GM23338 (cell line): ENCODE measurements at regions not wholly inside any gene's neighbourhood (a gene's known extent, or its start where the extent isn't known, plus 50 kb on each side); places are given as distances from the start of the nearest gene placed in this dataset.

ENCODE experiments used
- ATAC-seq: fragments of 200-7000 bp; cut with Tn5 transposase; 3 replicates; pipeline ENCODE4 v1.9.1; 2020
- DNase-seq: peaks from one replicate; pipeline ENCODE4 v3.0.0-alpha.2; 2015; ENCODE audit warnings: low spot score
- H2AFZ ChIP-seq: fragments of 200-600 bp; sonication (generic); 2 replicates; pipeline ENCODE4 v1.8.0; 2016; ENCODE audit warnings: antibody characterized with exemption, mild to moderate bottlenecking, moderate library complexity
- H3F3A ChIP-seq: fragments of 200-600 bp; sonication (generic); replicated peaks from 2 replicates; pipeline ENCODE4 v1.8.0; 2017; ENCODE audit warnings: antibody characterized with exemption, mixed run types, low read depth
- H3K27ac ChIP-seq: fragments of 200-600 bp; sonication (generic); 2 replicates; pipeline ENCODE4 v1.6.1; 2016; ENCODE audit warnings: low read depth
- H3K27me3 ChIP-seq: fragments of 200-600 bp; sonication (generic); 2 replicates; pipeline ENCODE4 v1.8.0; 2016; ENCODE audit warnings: mild to moderate bottlenecking, mixed run types, moderate library complexity; ENCODE audit not compliant: insufficient read depth
- H3K36me3 ChIP-seq: fragments of 200-600 bp; sonication (generic); 2 replicates; pipeline ENCODE4 v1.8.0; 2016; ENCODE audit warnings: mild to moderate bottlenecking; ENCODE audit not compliant: insufficient read depth
- H3K4me1 ChIP-seq: fragments of 200-600 bp; sonication (generic); 2 replicates; pipeline ENCODE4 v1.8.0; 2016; ENCODE audit warnings: mild to moderate bottlenecking, moderate library complexity; ENCODE audit not compliant: insufficient read depth
- H3K4me2 ChIP-seq: fragments of 200-600 bp; sonication (generic); 2 replicates; pipeline ENCODE4 v1.7.1; 2017; ENCODE audit warnings: mixed run types
- H3K4me3 ChIP-seq: fragments of 200-600 bp; sonication (generic); 2 replicates; pipeline ENCODE4 v1.6.1; 2016; ENCODE audit warnings: mixed run types
- H3K79me2 ChIP-seq: fragments of 200-600 bp; sonication (generic); replicated peaks from 2 replicates; pipeline ENCODE4 v1.8.0; 2017; ENCODE audit warnings: mild to moderate bottlenecking; ENCODE audit not compliant: insufficient read depth
- H3K9me2 ChIP-seq: fragments of 200-600 bp; sonication (generic); 2 replicates; pipeline ENCODE4 v1.8.0; 2017; ENCODE audit not compliant: insufficient read depth
- H4K20me1 ChIP-seq: fragments of 200-600 bp; sonication (generic); replicated peaks from 2 replicates; pipeline ENCODE4 v1.8.0; 2017; ENCODE audit warnings: mild to moderate bottlenecking; ENCODE audit not compliant: insufficient read depth
- H3K27ac Mint-ChIP-seq: 2 replicates; pipeline ENCODE4 v1.8.0; 2020; ENCODE audit warnings: inconsistent platforms, mild to moderate bottlenecking, moderate library complexity, mixed read lengths
- H3K27me3 Mint-ChIP-seq: 3 replicates; pipeline ENCODE4 v1.8.0; 2022; ENCODE audit warnings: low read depth, mild to moderate bottlenecking, moderate library complexity, mixed read lengths, inconsistent platforms; ENCODE audit not compliant: insufficient read depth, poor library complexity
- H3K36me3 Mint-ChIP-seq: 3 replicates; pipeline ENCODE4 v1.8.0; 2021; ENCODE audit warnings: low read depth, mild to moderate bottlenecking, inconsistent platforms, moderate library complexity, mixed read lengths
- H3K4me1 Mint-ChIP-seq: 3 replicates; pipeline ENCODE4 v1.8.0; 2020; ENCODE audit warnings: mild to moderate bottlenecking, inconsistent platforms, mixed read lengths
- H3K4me3 Mint-ChIP-seq: 3 replicates; pipeline ENCODE4 v1.8.0; 2021; ENCODE audit warnings: moderate library complexity, mild to moderate bottlenecking, inconsistent platforms, mixed read lengths
- H3K9me3 Mint-ChIP-seq: 3 replicates; pipeline ENCODE4 v1.8.0; 2020; ENCODE audit warnings: moderate library complexity, mild to moderate bottlenecking, inconsistent platforms, mixed read lengths
- CREB1 ChIP-seq: fragments of 250-450 bp; sonication (Bioruptor Pico); IDR thresholded peaks from 2 replicates; pipeline ENCODE4 v1.5.0; 2020; ENCODE audit warnings: low read depth, mild to moderate bottlenecking, moderate library complexity
- CTCF ChIP-seq, 2 experiments: fragments of 200-600 bp in 1 of 2; sonication (generic) in 1 of 2; conservative IDR thresholded peaks; 2 replicates each; pipeline versions ENCODE4 v1.5.1 to v1.6.1; 2016 to 2017; ENCODE audit warnings: antibody characterized with exemption in 2 of 2, low read depth in 2 of 2, mild to moderate bottlenecking in 2 of 2, moderate library complexity in 1 of 2
- ETS1 ChIP-seq: IDR thresholded peaks from 2 replicates; pipeline ENCODE4 v1.6.1; 2016; ENCODE audit warnings: antibody characterized with exemption
- EZH2 ChIP-seq: fragments of 200-600 bp; sonication (generic); IDR thresholded peaks from one replicate; pipeline ENCODE4 v1.8.0; 2017; ENCODE audit warnings: antibody characterized with exemption, mild to moderate bottlenecking, low read depth; ENCODE audit not compliant: unreplicated experiment
- EZH2phosphoT487 ChIP-seq: fragments of 200-600 bp; sonication (generic); IDR thresholded peaks from one replicate; pipeline ENCODE4 v1.8.1; 2018; ENCODE audit warnings: antibody characterized with exemption; ENCODE audit not compliant: unreplicated experiment
- JUNB ChIP-seq: IDR thresholded peaks from one replicate; pipeline ENCODE4 v1.6.1; 2016; ENCODE audit warnings: antibody characterized with exemption; ENCODE audit not compliant: unreplicated experiment
- NANOG ChIP-seq: IDR thresholded peaks from 2 replicates; pipeline ENCODE4 v1.6.1; 2016; ENCODE audit warnings: antibody characterized with exemption, borderline replicate concordance
- POLR2AphosphoS5 ChIP-seq: IDR thresholded peaks from 2 replicates; pipeline ENCODE4 v1.6.1; 2016; ENCODE audit warnings: antibody characterized with exemption, low read depth
- STAT1 ChIP-seq: IDR thresholded peaks from one replicate; pipeline ENCODE4 v1.6.1; 2016; ENCODE audit warnings: antibody characterized with exemption; ENCODE audit not compliant: unreplicated experiment
- ZNF114 ChIP-seq: fragments of 250-450 bp; sonication (Bioruptor Pico); IDR thresholded peaks from 2 replicates; pipeline ENCODE4 v1.5.0; 2020; ENCODE audit warnings: mild to moderate bottlenecking, moderate library complexity
- ZNF331 ChIP-seq: fragments of 250-450 bp; sonication (Bioruptor Pico); IDR thresholded peaks from 2 replicates; pipeline ENCODE4 v1.5.0; 2020; ENCODE audit warnings: low read depth, mild to moderate bottlenecking, moderate library complexity
- TF ChIP-seq, protein P1 (sequence below): IDR thresholded peaks from one replicate; pipeline ENCODE4 v1.6.1; 2018; ENCODE audit warnings: antibody characterized with exemption; ENCODE audit not compliant: unreplicated experiment
- TF ChIP-seq, protein P2 (sequence below): fragments of 250-450 bp; sonication (Bioruptor Pico); IDR thresholded peaks from 2 replicates; pipeline ENCODE4 v1.5.0; 2020; ENCODE audit warnings: mild to moderate bottlenecking, moderate library complexity

- Mint-ChIP-seq H3K27me3 (peaks cover 5% of the 10 kb centered on the region), H3K9me3 (0 out of 3 replicates have a peak, but pooled peaks cover 4% of the 10 kb centered on the region), H3K27ac (no peak overlapping the region), H3K4me3 (no peak overlapping the region), H3K4me1 (no peaks in the 10 kb centered on the region), H3K36me3 (no peaks in the 10 kb centered on the region)
- Histone ChIP-seq H3K4me2 (no peak overlapping the region), H3K9me2 (no peaks in the 10 kb centered on the region), H4K20me1 (no peaks in the 10 kb centered on the region), H3K27me3 (no peaks in the 10 kb centered on the region), H3F3A (no peaks in the 10 kb centered on the region), H2AFZ (no peak overlapping the region), H3K79me2 (no peaks in the 10 kb centered on the region), H3K36me3 (no peaks in the 10 kb centered on the region; the same call in 1 of the 2 replicates), H3K4me3 (no peak overlapping the region), H3K27ac (no peak overlapping the region), H3K4me1 (no peaks in the 10 kb centered on the region)
- TF ChIP-seq ZNF114 (CRISPR knock-in tag) (no peak), ZNF331 (CRISPR knock-in tag) (no peak), CREB1 (no peak), CTCF (conservative IDR thresholded peaks at IDR 0.05; ENCODE audit: low read depth in 2 of 2) (no peak), ETS1 (no peak), EZH2 (no peak), POLR2AphosphoS5 (no peak), NANOG (no peak), STAT1 (no peak), EZH2phosphoT487 (no peak), JUNB (no peak)
- TF ChIP-seq, protein P1, sequence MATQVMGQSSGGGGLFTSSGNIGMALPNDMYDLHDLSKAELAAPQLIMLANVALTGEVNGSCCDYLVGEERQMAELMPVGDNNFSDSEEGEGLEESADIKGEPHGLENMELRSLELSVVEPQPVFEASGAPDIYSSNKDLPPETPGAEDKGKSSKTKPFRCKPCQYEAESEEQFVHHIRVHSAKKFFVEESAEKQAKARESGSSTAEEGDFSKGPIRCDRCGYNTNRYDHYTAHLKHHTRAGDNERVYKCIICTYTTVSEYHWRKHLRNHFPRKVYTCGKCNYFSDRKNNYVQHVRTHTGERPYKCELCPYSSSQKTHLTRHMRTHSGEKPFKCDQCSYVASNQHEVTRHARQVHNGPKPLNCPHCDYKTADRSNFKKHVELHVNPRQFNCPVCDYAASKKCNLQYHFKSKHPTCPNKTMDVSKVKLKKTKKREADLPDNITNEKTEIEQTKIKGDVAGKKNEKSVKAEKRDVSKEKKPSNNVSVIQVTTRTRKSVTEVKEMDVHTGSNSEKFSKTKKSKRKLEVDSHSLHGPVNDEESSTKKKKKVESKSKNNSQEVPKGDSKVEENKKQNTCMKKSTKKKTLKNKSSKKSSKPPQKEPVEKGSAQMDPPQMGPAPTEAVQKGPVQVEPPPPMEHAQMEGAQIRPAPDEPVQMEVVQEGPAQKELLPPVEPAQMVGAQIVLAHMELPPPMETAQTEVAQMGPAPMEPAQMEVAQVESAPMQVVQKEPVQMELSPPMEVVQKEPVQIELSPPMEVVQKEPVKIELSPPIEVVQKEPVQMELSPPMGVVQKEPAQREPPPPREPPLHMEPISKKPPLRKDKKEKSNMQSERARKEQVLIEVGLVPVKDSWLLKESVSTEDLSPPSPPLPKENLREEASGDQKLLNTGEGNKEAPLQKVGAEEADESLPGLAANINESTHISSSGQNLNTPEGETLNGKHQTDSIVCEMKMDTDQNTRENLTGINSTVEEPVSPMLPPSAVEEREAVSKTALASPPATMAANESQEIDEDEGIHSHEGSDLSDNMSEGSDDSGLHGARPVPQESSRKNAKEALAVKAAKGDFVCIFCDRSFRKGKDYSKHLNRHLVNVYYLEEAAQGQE = no peak
- TF ChIP-seq, protein P2, sequence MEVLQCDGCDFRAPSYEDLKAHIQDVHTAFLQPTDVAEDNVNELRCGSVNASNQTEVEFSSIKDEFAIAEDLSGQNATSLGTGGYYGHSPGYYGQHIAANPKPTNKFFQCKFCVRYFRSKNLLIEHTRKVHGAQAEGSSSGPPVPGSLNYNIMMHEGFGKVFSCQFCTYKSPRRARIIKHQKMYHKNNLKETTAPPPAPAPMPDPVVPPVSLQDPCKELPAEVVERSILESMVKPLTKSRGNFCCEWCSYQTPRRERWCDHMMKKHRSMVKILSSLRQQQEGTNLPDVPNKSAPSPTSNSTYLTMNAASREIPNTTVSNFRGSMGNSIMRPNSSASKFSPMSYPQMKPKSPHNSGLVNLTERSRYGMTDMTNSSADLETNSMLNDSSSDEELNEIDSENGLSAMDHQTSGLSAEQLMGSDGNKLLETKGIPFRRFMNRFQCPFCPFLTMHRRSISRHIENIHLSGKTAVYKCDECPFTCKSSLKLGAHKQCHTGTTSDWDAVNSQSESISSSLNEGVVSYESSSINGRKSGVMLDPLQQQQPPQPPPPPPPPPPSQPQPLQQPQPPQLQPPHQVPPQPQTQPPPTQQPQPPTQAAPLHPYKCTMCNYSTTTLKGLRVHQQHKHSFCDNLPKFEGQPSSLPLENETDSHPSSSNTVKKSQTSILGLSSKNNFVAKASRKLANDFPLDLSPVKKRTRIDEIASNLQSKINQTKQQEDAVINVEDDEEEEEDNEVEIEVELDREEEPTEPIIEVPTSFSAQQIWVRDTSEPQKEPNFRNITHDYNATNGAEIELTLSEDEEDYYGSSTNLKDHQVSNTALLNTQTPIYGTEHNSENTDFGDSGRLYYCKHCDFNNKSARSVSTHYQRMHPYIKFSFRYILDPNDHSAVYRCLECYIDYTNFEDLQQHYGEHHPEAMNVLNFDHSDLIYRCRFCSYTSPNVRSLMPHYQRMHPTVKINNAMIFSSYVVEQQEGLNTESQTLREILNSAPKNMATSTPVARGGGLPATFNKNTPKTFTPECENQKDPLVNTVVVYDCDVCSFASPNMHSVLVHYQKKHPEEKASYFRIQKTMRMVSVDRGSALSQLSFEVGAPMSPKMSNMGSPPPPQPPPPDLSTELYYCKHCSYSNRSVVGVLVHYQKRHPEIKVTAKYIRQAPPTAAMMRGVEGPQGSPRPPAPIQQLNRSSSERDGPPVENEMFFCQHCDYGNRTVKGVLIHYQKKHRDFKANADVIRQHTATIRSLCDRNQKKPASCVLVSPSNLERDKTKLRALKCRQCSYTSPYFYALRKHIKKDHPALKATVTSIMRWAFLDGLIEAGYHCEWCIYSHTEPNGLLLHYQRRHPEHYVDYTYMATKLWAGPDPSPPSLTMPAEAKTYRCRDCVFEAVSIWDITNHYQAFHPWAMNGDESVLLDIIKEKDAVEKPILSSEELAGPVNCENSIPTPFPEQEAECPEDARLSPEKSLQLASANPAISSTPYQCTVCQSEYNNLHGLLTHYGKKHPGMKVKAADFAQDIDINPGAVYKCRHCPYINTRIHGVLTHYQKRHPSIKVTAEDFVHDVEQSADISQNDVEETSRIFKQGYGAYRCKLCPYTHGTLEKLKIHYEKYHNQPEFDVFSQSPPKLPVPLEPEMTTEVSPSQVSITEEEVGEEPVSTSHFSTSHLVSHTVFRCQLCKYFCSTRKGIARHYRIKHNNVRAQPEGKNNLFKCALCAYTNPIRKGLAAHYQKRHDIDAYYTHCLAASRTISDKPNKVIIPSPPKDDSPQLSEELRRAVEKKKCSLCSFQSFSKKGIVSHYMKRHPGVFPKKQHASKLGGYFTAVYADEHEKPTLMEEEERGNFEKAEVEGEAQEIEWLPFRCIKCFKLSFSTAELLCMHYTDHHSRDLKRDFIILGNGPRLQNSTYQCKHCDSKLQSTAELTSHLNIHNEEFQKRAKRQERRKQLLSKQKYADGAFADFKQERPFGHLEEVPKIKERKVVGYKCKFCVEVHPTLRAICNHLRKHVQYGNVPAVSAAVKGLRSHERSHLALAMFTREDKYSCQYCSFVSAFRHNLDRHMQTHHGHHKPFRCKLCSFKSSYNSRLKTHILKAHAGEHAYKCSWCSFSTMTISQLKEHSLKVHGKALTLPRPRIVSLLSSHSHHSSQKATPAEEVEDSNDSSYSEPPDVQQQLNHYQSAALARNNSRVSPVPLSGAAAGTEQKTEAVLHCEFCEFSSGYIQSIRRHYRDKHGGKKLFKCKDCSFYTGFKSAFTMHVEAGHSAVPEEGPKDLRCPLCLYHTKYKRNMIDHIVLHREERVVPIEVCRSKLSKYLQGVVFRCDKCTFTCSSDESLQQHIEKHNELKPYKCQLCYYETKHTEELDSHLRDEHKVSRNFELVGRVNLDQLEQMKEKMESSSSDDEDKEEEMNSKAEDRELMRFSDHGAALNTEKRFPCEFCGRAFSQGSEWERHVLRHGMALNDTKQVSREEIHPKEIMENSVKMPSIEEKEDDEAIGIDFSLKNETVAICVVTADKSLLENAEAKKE = no peak
- ATAC-seq = no peak
- no peak for DNase-seq
Observed at GRCh38 chr9:86668488-86668887, 278.8 kb downstream of the GAS1 start.
